ENCODE measurements at regions not wholly inside any gene's neighbourhood (a gene's known extent, or its start where the extent isn't known, plus 50 kb on each side); places are given as distances from the start of the nearest gene placed in this dataset.

GRCh38 chr11:13140028-13140870 lies 131.1 kb downstream of the RASSF10 start (continued):
- TF ChIP-seq SNAPC2 (CRISPR knock-in tag; IDR thresholded peaks at IDR 0.05) (0 out of 2 replicates have a peak, but pooled peaks have one; percentile 63), YEATS2 (CRISPR knock-in tag; IDR thresholded peaks at IDR 0.05; ENCODE audit: borderline replicate concordance) (peak; percentile 64; the same call in 1 of the 2 replicates), ZNF274 (CRISPR knock-in tag; IDR thresholded peaks at IDR 0.05) (no peak), HNF1B (CRISPR knock-in tag; IDR thresholded peaks at IDR 0.05) (peak; percentile 100), TAF15 (IDR thresholded peaks at IDR 0.05; ENCODE audit: low read depth, low read length, poor library complexity, severe bottlenecking) (no peak), TFE3 (CRISPR knock-in tag; IDR thresholded peaks at IDR 0.05) (peak; percentile 99), TOE1 (CRISPR knock-in tag; IDR thresholded peaks at IDR 0.05) (no peak), HOXA5 (CRISPR knock-in tag; IDR thresholded peaks at IDR 0.05) (peak; percentile 87; the same call in 1 of the 2 replicates), ZNF510 (CRISPR knock-in tag; IDR thresholded peaks at IDR 0.05; ENCODE audit: low read depth) (peak; percentile 25; the same call in 1 of the 2 replicates), DPF2 (CRISPR knock-in tag; IDR thresholded peaks at IDR 0.05; ENCODE audit: borderline replicate concordance, low read depth) (peak; percentile 95; the same call in 1 of the 2 replicates), SATB2 (CRISPR knock-in tag; IDR thresholded peaks at IDR 0.05) (peak; percentile 28; the same call in 1 of the 2 replicates), TEAD3 (CRISPR knock-in tag; optimal IDR thresholded peaks at IDR 0.05; ENCODE audit: borderline replicate concordance) (peak; percentile 94), ZFY (CRISPR knock-in tag; IDR thresholded peaks at IDR 0.05) (peak; percentile 82), CEBPG (CRISPR knock-in tag; IDR thresholded peaks at IDR 0.05) (peak; percentile 67; the same call in 1 of the 2 replicates), XRCC5 (optimal IDR thresholded peaks at IDR 0.05; ENCODE audit: low read length) (peak; percentile 61), NFAT5 (CRISPR knock-in tag; IDR thresholded peaks at IDR 0.05) (peak; percentile 32; the same call in 1 of the 2 replicates)
- TF ChIP-seq, protein P1, sequence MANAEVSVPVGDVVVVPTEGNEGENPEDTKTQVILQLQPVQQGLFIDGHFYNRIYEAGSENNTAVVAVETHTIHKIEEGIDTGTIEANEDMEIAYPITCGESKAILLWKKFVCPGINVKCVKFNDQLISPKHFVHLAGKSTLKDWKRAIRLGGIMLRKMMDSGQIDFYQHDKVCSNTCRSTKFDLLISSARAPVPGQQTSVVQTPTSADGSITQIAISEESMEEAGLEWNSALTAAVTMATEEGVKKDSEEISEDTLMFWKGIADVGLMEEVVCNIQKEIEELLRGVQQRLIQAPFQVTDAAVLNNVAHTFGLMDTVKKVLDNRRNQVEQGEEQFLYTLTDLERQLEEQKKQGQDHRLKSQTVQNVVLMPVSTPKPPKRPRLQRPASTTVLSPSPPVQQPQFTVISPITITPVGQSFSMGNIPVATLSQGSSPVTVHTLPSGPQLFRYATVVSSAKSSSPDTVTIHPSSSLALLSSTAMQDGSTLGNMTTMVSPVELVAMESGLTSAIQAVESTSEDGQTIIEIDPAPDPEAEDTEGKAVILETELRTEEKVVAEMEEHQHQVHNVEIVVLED (CRISPR knock-in tag; IDR thresholded peaks at IDR 0.05; ENCODE audit: borderline replicate concordance) = no peak

Measured in HepG2 (cell line).